B cell (primary cell): ENCODE measurements at regions not wholly inside any gene's neighbourhood (a gene's known extent, or its start where the extent isn't known, plus 50 kb on each side); places are given as distances from the start of the nearest gene placed in this dataset. TPM values are rescaled to one million over a fixed set of nuclear protein-coding genes. Genes with fewer than 3 reads are reported as not detected.

ENCODE experiments used
- ATAC-seq: fragments of 200-7000 bp; cut with Tn5 transposase; one replicate; pipeline ENCODE4 v1.10.0; 2021; ENCODE audit warnings: low read depth, mild to moderate bottlenecking, moderate number of reproducible peaks, moderate library complexity
- CTCF ChIA-PET: fragments of 350-600 bp; sonication (Branson Sonifier 250); formaldehyde crosslinking; loops from one replicate; lab custom pipeline; 2021; ENCODE audit warnings: antibody characterized with exemption, inconsistent platforms; lab: Charles Lee
- POLR2A ChIA-PET: fragments of 350-600 bp; sonication (Branson Sonifier 250); formaldehyde crosslinking; loops from one replicate; lab custom pipeline; 2021; ENCODE audit warnings: antibody characterized with exemption; lab: Charles Lee
- DNase-seq: peaks from one replicate; pipeline ENCODE4 v3.0.0; 2013
- H2AFZ ChIP-seq: 2 replicates; pipeline ENCODE4 v1.6.1; 2012; ENCODE audit warnings: mild to moderate bottlenecking, low read depth, low read length; ENCODE audit not compliant: insufficient read depth, poor library complexity, severe bottlenecking
- H3K27ac ChIP-seq, 2 donors: 1 replicate in 1 of 2; 2 replicates in 1 of 2; pipeline ENCODE4 v1.5.1; 2012 to 2013; ENCODE audit warnings: low read length in 2 of 2, mild to moderate bottlenecking in 2 of 2, moderate library complexity in 1 of 2
- H3K27me3 ChIP-seq, 4 experiments: fragments of 200-600 bp in 1 of 4; sonication (generic) in 1 of 4; replicated peaks in 1 of 4; 1 replicate in 2 of 4; 2 replicates in 2 of 4; pipeline versions ENCODE4 v1.6.1 to v1.7.0; 2013 to 2016; ENCODE audit warnings: low read length in 3 of 4, mild to moderate bottlenecking in 2 of 4, mixed read lengths in 1 of 4, moderate library complexity in 1 of 4; ENCODE audit not compliant: insufficient read depth in 4 of 4, control insufficient read depth in 3 of 4; ENCODE audit errors: control extremely low read depth in 1 of 4
- H3K36me3 ChIP-seq, 2 experiments: replicated peaks in 1 of 2; 1 replicate in 1 of 2; 2 replicates in 1 of 2; pipeline versions ENCODE4 v1.6.1 to v1.7.1; 2013; ENCODE audit warnings: low read length in 1 of 2; ENCODE audit not compliant: insufficient read depth in 2 of 2, control insufficient read depth in 1 of 2; ENCODE audit errors: control extremely low read depth in 1 of 2, extremely low read depth in 1 of 2
- H3K4me1 ChIP-seq, 2 donors: fragments of 200-600 bp in 1 of 2; sonication (generic) in 1 of 2; 1 replicate in 1 of 2; 2 replicates in 1 of 2; pipeline versions ENCODE4 v1.5.1 to v1.6.1; 2013 to 2017; ENCODE audit warnings: low read length in 2 of 2; ENCODE audit not compliant: control insufficient read depth in 2 of 2, insufficient read depth in 2 of 2
- H3K4me2 ChIP-seq: replicated peaks from 2 replicates; pipeline ENCODE3; 2012; ENCODE audit warnings: mild to moderate bottlenecking, low read depth, low read length; ENCODE audit not compliant: poor library complexity, severe bottlenecking
- H3K4me3 ChIP-seq, 5 experiments: fragments of 200-600 bp in 1 of 5; sonication (generic) in 1 of 5; 1 replicate in 3 of 5; 2 replicates in 2 of 5; pipeline versions ENCODE4 v1.5.1 to v1.7.0; 2011 to 2016; ENCODE audit warnings: low read length in 4 of 5, mild to moderate bottlenecking in 4 of 5, low read depth in 2 of 5, control low read depth in 1 of 5, moderate library complexity in 1 of 5; ENCODE audit not compliant: insufficient read depth in 1 of 5; ENCODE audit errors: control extremely low read depth in 1 of 5, extremely low read depth in 1 of 5
- H3K79me2 ChIP-seq: fragments of 200-600 bp; sonication (generic); one replicate; pipeline ENCODE4 v1.6.0; 2016; ENCODE audit warnings: low read length; ENCODE audit not compliant: control insufficient read depth, insufficient read depth
- H3K9ac ChIP-seq: fragments of 200-600 bp; sonication (generic); 2 replicates; pipeline ENCODE4 v1.6.1; 2017; ENCODE audit warnings: mild to moderate bottlenecking, low read length, moderate library complexity
- H3K9me3 ChIP-seq, 3 donors: one replicate each; pipeline versions ENCODE4 v1.6.1 to v1.7.1; 2013; ENCODE audit warnings: low read length in 2 of 3; ENCODE audit not compliant: control insufficient read depth in 2 of 3, insufficient read depth in 1 of 3; ENCODE audit errors: control extremely low read depth in 1 of 3
- H4K20me1 ChIP-seq: 2 replicates; pipeline ENCODE4 v1.6.0; 2012; ENCODE audit warnings: mild to moderate bottlenecking, low read length; ENCODE audit not compliant: insufficient read depth, control insufficient read depth, poor library complexity, severe bottlenecking
- H3K27ac Mint-ChIP-seq: one replicate; pipeline ENCODE4 v1.8.0; 2021; ENCODE audit warnings: mixed read lengths
- H3K27me3 Mint-ChIP-seq: one replicate; pipeline ENCODE4 v1.8.0; 2021; ENCODE audit warnings: mixed read lengths
- H3K4me1 Mint-ChIP-seq: one replicate; pipeline ENCODE4 v1.8.0; 2021; ENCODE audit warnings: mixed read lengths
- H3K4me3 Mint-ChIP-seq: one replicate; pipeline ENCODE4 v1.8.0; 2021; ENCODE audit warnings: mixed read lengths
- H3K9me3 Mint-ChIP-seq: one replicate; pipeline ENCODE4 v1.8.0; 2022; ENCODE audit warnings: mixed read lengths; ENCODE audit not compliant: insufficient read depth
- EZH2 ChIP-seq: IDR thresholded peaks from 2 replicates; pipeline ENCODE4 v1.6.1; 2012; ENCODE audit warnings: borderline replicate concordance, low read depth, mild to moderate bottlenecking, moderate library complexity, low read length; ENCODE audit not compliant: insufficient read depth, poor library complexity, severe bottlenecking
- WGBS: methylation state at CpG from one replicate; pipeline ENCODE4 v1.1.5; 2013; ENCODE audit warnings: missing lambda C conversion rate; ENCODE audit not compliant: insufficient coverage; 5-methylcytosine and 5-hydroxymethylcytosine counted together
- intact Hi-C: fragments of 100-400 bp; cut with micrococcal nuclease; formaldehyde crosslinking; loops from one replicate; pipeline ENCODE4 v1.10.0; 2022
- small RNA-seq: library from RNA; depleted of rRNA; stranded (forward); fragments of <200 nt; gene quantifications from one replicate; pipeline ENCODE3, GENCODE V24; 2012; ENCODE audit warnings: low replicate concordance, low read depth; ENCODE audit not compliant: insufficient read length
- TF ChIP-seq, protein P1 (sequence below): fragments of 200-600 bp; IDR thresholded peaks from one replicate; pipeline ENCODE4 v1.8.0; 2022; ENCODE audit warnings: antibody characterized with exemption, mild to moderate bottlenecking

DNA sequence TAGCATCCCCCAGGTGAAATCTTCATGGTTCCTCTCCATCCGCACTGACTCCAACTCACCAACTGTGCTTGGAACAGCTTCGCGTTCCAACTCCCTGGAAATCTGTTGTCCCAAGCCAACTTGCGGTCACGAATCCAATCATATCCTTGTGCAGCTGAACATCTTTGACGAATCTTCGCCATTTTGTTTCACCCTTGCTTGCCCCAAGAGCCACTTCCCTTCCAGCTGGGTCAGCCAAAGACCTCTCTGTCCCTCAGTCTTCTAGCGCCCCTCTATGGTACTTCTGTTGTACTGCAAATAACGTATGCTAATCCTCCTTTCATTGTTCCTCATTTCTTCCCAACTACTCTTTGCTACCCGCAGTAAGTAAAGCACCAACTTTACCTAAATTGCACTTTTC lies 61.0 kb upstream of the TARS1 start:
- no peak for TF ChIP-seq EZH2
- TF ChIP-seq, protein P1, sequence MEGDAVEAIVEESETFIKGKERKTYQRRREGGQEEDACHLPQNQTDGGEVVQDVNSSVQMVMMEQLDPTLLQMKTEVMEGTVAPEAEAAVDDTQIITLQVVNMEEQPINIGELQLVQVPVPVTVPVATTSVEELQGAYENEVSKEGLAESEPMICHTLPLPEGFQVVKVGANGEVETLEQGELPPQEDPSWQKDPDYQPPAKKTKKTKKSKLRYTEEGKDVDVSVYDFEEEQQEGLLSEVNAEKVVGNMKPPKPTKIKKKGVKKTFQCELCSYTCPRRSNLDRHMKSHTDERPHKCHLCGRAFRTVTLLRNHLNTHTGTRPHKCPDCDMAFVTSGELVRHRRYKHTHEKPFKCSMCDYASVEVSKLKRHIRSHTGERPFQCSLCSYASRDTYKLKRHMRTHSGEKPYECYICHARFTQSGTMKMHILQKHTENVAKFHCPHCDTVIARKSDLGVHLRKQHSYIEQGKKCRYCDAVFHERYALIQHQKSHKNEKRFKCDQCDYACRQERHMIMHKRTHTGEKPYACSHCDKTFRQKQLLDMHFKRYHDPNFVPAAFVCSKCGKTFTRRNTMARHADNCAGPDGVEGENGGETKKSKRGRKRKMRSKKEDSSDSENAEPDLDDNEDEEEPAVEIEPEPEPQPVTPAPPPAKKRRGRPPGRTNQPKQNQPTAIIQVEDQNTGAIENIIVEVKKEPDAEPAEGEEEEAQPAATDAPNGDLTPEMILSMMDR: peak; percentile 16
- ATAC-seq (no peak), DNase-seq (peak; percentile 17)
- Histone ChIP-seq H3K9me3 (peaks cover 0 to under 1% (median 0%) of the 10 kb centered on the region in 3 donors), H3K9ac (no peak overlapping the region), H3K4me3 (no peak overlapping the region), H3K27me3 (peaks cover 0 to 5% (median 0%) of the 10 kb centered on the region in 4 experiments), H3K79me2 (no peaks in the 10 kb centered on the region), H2AFZ (no peak overlapping the region), H3K27ac (no peak overlapping the region), H3K4me2 (no peak overlapping the region), H4K20me1 (no peaks in the 10 kb centered on the region), H3K36me3 (no peaks in the 10 kb centered on the region), H3K4me1 (no peaks in the 10 kb centered on the region)
- Mint-ChIP-seq H3K27me3 (peaks cover 12% of the 10 kb centered on the region), H3K9me3 (no peaks in the 10 kb centered on the region), H3K4me1 (no peaks in the 10 kb centered on the region), H3K27ac (no peak overlapping the region), H3K4me3 (no peak overlapping the region)
- intact Hi-C loops: no loop called here
- POLR2A ChIA-PET: no interaction called here
- CTCF ChIA-PET: interaction anchor here (0.6 kb wide), 1 partner anchor 555 kb away, joined by 4 read pairs; no protein-coding TSS in a partner anchor
- WGBS: 80% methylated on average over 8 of the region's 10 CpGs

DNA sequence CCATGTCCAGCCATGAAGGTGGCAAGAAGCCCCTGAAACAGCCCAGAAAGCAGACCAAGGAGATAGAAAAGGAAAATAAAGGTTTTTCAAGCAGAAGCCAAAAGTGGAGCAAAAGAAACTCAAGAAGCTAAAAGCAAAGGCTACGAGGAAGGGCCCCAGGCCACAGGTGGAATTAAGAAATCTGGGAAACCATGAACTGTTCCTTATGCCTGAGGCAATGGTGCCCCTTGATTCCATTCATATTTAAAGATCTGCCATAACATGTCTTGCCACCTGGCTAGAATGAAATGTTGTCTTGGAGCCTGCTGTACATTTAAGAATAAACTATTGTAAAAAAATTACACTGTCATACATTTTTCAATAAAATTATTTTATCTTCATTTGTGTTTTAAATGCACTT lies 59.5 kb upstream of the TARS1 start:
- whole genome bisulfite sequencing: 100% methylated on average over 1 of the region's 1 CpG
- Mint-ChIP-seq H3K4me1 (no peaks in the 10 kb centered on the region), H3K27ac (no peak overlapping the region), H3K4me3 (no peak overlapping the region), H3K27me3 (peaks cover 12% of the 10 kb centered on the region), H3K9me3 (peaks cover 3% of the 10 kb centered on the region)
- intact Hi-C loops: no loop called here
- no peak for ATAC-seq
- no peak overlapping the region for H3K9ac ChIP-seq
- ChIA-PET POLR2A (no interaction called here), CTCF (no interaction called here)
- no peaks in the 10 kb centered on the region for H3K79me2 ChIP-seq
- no peak for DNase-seq
- no peaks in the 10 kb centered on the region for H3K36me3 ChIP-seq
- H2AFZ ChIP-seq: no peak overlapping the region
- no peak overlapping the region for H3K4me3 ChIP-seq
- no peak overlapping the region for H3K4me2 ChIP-seq
- H3K27ac ChIP-seq: no peak overlapping the region
- no peak for TF ChIP-seq EZH2
- TF ChIP-seq, protein P1: no peak
- H3K27me3 ChIP-seq: peaks cover 0 to 10% (median 0%) of the 10 kb centered on the region in 4 experiments
- peaks cover 0 to 9% (median 6%) of the 10 kb centered on the region in 3 donors for H3K9me3 ChIP-seq
- no peaks in the 10 kb centered on the region for H3K4me1 ChIP-seq
- H4K20me1 ChIP-seq: no peaks in the 10 kb centered on the region

Small RNA genes in the stretch of these regions (small RNA-seq; reads per million reads assigned to genes)
- gene AC010343.2 (not detected), gene AC025459.1 (not detected)
